ENCODE measurements at regions not wholly inside any gene's neighbourhood (a gene's known extent, or its start where the extent isn't known, plus 50 kb on each side); places are given as distances from the start of the nearest gene placed in this dataset.

- in situ Hi-C loops (cut with MboI; ENCODE audit: low sequenced_read_pairs): no loop called here
Measured at GRCh38 chr9:88730780-88731179, 195.8 kb downstream of the NXNL2 start.

GRCh38 chr9:88732128-88732527, 197.2 kb downstream of the NXNL2 start:
- in situ Hi-C loops (cut with MboI; ENCODE audit: low sequenced_read_pairs): no loop called here

GRCh38 chr9:88733651-88734421, 198.9 kb downstream of the NXNL2 start:
- in situ Hi-C loops (cut with MboI; ENCODE audit: low sequenced_read_pairs): no loop called here

GRCh38 chr9:88734527-88734926, 199.5 kb downstream of the NXNL2 start:
- in situ Hi-C loops (cut with MboI; ENCODE audit: low sequenced_read_pairs): no loop called here

GRCh38 chr9:88736136-88736637, 201.2 kb downstream of the NXNL2 start:
- in situ Hi-C loops (cut with MboI; ENCODE audit: low sequenced_read_pairs): no loop called here

GRCh38 chr9:88737031-88737430, 202.1 kb downstream of the NXNL2 start:
- in situ Hi-C loops (cut with MboI; ENCODE audit: low sequenced_read_pairs): no loop called here

- in situ Hi-C loops (cut with MboI; ENCODE audit: low sequenced_read_pairs): no loop called here
Measured at GRCh38 chr9:88737876-88738275, 202.9 kb downstream of the NXNL2 start.

- in situ Hi-C loops (cut with MboI; ENCODE audit: low sequenced_read_pairs): no loop called here
Measured at GRCh38 chr9:88738709-88739108, 203.7 kb downstream of the NXNL2 start.

- in situ Hi-C loops (cut with MboI; ENCODE audit: low sequenced_read_pairs): no loop called here
Measured at GRCh38 chr9:88739373-88739772, 204.4 kb downstream of the NXNL2 start.

GRCh38 chr9:88740844-88741243, 205.9 kb downstream of the NXNL2 start:
- in situ Hi-C loops (cut with MboI; ENCODE audit: low sequenced_read_pairs): no loop called here

GRCh38 chr9:88741335-88741734, 206.4 kb downstream of the NXNL2 start:
- in situ Hi-C loops (cut with MboI; ENCODE audit: low sequenced_read_pairs): no loop called here

- in situ Hi-C loops (cut with MboI; ENCODE audit: low sequenced_read_pairs): no loop called here
Measured at GRCh38 chr9:88742483-88742882, 207.5 kb downstream of the NXNL2 start.

GRCh38 chr9:88742905-88743304, 207.9 kb downstream of the NXNL2 start:
- in situ Hi-C loops (cut with MboI; ENCODE audit: low sequenced_read_pairs): no loop called here

GRCh38 chr9:88745276-88746001, 210.5 kb downstream of the NXNL2 start:
- in situ Hi-C loops (cut with MboI; ENCODE audit: low sequenced_read_pairs): no loop called here

GRCh38 chr9:88746029-88746742, 211.2 kb downstream of the NXNL2 start:
- in situ Hi-C loops (cut with MboI; ENCODE audit: low sequenced_read_pairs): no loop called here

GRCh38 chr9:88746743-88747398, 211.9 kb downstream of the NXNL2 start:
- in situ Hi-C loops (cut with MboI; ENCODE audit: low sequenced_read_pairs): no loop called here

GRCh38 chr9:88747768-88748167, 212.8 kb downstream of the NXNL2 start:
- in situ Hi-C loops (cut with MboI; ENCODE audit: low sequenced_read_pairs): no loop called here

GRCh38 chr9:88748566-88749261, 213.7 kb downstream of the NXNL2 start:
- in situ Hi-C loops (cut with MboI; ENCODE audit: low sequenced_read_pairs): no loop called here

GRCh38 chr9:88749420-88749819, 214.4 kb downstream of the NXNL2 start:
- in situ Hi-C loops (cut with MboI; ENCODE audit: low sequenced_read_pairs): no loop called here

- in situ Hi-C loops (cut with MboI; ENCODE audit: low sequenced_read_pairs): no loop called here
Measured at GRCh38 chr9:88750832-88751360, 215.9 kb downstream of the NXNL2 start.

All from HL-60/S4 treated with phorbol 12-myristate 13-acetate at 8.2 ng/mL for 4 days and 3 days (cell line).